ENCODE measurements at regions not wholly inside any gene's neighbourhood (a gene's known extent, or its start where the extent isn't known, plus 50 kb on each side); places are given as distances from the start of the nearest gene placed in this dataset.
A peak's percentile ranks its signal among the peaks of the same experiment; 100 is the strongest.
"Not testable (repeated sequence)": the region's sequence is repeated elsewhere in the genome, so short reads cannot be mapped to it uniquely, and the experiment has no call there.

DNA sequence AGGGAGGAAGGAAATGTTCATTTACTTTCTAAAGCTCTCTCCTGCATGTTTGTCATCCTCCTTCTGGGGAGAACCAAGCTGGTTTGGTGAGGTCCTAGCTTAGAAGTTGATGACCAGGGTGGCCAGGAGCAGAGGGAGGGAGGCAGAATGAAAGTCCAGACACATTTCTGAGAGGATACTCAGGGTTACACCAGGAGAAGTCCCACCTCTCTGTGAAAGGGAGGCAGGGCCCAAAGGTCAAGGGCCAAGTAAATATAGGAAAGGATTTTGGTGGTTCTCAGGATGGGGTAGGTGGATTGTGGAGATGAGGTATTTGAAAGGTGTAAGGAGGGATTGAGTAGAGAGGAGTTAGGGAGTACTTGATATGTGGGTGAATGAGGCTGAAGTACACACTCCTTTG lies 58.0 kb upstream of the FBXO11 start:
- DNase-seq (ENCODE audit: low spot score), result no peak

DNA sequence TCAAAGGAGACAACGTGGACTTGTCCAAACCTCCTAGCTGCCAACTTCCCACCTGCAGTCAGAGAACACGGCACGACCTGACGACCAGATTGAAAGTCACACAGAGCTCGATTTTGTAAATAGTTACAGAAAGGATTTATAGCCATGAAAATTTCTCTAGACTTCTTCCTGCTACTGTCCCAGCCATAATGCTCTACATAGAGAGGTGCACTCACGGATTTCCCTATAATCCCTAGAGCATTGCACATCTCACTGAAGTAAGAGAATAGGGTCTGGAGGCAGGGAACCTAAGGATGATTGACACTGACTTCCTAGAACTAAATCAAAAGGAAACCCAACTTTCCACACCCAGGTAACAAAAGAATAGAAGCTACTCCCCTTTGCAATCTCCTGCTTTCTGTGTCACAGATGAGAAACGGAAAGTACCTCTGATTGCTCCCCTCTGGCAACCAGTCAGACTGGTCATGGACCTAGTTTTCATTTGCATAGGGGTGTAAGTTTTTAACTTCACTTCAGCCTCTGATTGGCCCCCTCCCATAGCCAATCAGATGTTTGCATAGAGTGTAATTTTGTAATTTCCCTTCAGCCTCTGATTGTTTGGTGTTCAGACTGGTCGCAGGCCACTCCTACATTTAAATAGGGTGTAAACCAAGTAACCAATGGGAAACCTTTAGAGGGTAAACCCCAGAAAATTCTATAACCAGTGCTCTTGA lies 58.6 kb upstream of the FBXO11 start:
- no peak for DNase-seq (ENCODE audit: low spot score)

GRCh38 chr2:47976728-47977127 lies 70.4 kb upstream of the FBXO11 start:
- DNase-seq (ENCODE audit: low spot score), result not testable (repeated sequence)

GRCh38 chr2:47984041-47984440 lies 77.7 kb upstream of the FBXO11 start:
- no peak for DNase-seq (ENCODE audit: low spot score)

DNA sequence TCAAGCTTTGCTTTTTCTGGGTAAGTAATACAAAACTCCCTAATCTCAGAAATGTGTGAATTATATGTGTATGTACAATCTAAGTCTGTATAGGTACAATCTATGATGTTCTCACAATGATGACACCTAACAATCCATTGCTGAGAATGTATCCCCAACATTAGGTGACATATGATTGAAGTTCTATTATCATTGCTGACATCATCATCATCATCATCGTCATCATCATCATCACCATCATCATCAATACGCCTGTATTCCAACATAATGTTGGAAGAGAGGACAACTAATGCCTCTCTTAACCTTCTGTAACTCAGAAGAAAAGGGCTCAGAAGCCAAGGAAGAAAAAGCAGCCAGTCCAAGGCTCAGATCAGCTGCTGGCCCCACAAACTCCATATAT lies 84.2 kb upstream of the FBXO11 start:
- DNase-seq (ENCODE audit: low spot score), result no peak

GRCh38 chr2:47992671-47993070 lies 86.4 kb upstream of the FBXO11 start:
- DNase-seq (ENCODE audit: low spot score), result no peak

DNA sequence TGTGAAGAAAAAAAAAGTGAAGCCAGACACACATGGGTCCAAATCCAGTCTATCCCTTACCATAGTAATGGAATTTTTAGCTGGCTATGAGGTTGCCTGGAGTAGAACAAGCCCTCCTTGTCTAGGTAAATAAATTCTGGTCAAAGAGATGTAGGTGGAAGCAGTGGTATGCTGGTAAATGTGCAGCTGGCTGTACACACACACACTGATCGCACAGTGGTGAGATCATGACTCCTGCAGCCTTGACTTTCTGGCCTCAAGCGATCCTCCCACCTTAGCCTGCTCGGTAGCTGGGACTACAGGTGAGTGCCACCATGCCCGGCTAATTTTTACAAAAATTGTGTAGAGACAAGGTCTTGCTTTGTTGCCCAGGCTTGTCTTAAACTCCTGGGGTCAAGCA lies 90.5 kb upstream of the FBXO11 start:
- no peak for DNase-seq (ENCODE audit: low spot score)

- no peak for DNase-seq (ENCODE audit: low spot score)
These were observed 93.2 kb upstream of the FBXO11 start for GRCh38 chr2:47999512-47999911.

- no peak for DNase-seq (ENCODE audit: low spot score)
These were observed 95.2 kb upstream of the FBXO11 start for GRCh38 chr2:48001498-48001897.

- no peak for DNase-seq (ENCODE audit: low spot score)
These were observed 99.8 kb upstream of the FBXO11 start for GRCh38 chr2:48006094-48006493.

GRCh38 chr2:48007699-48008268 lies 101.5 kb upstream of the FBXO11 start:
- no peak for DNase-seq (ENCODE audit: low spot score)

GRCh38 chr2:48009256-48009655 lies 103.0 kb upstream of the FBXO11 start:
- no peak for DNase-seq (ENCODE audit: low spot score)

DNA sequence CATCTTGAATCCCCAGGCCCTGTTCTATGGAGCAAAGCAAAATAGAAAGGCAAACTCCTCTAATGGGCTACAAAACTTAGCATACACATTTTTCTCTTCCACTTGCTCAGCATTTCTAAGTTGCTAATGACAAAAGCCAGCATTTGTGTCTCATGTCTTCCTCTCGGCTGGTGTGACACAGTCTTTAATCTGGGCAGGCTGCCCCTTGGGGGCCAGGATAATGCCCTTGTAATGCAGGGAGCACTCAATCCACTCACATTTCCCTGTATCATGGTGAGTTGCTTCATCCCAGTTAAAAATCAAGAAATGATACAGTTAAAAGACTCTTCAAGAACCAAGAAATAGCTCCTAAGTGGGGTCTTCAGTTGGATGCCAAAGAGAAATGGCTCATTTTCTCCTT lies 109.1 kb upstream of the FBXO11 start:
- no peak for DNase-seq (ENCODE audit: low spot score)

DNA sequence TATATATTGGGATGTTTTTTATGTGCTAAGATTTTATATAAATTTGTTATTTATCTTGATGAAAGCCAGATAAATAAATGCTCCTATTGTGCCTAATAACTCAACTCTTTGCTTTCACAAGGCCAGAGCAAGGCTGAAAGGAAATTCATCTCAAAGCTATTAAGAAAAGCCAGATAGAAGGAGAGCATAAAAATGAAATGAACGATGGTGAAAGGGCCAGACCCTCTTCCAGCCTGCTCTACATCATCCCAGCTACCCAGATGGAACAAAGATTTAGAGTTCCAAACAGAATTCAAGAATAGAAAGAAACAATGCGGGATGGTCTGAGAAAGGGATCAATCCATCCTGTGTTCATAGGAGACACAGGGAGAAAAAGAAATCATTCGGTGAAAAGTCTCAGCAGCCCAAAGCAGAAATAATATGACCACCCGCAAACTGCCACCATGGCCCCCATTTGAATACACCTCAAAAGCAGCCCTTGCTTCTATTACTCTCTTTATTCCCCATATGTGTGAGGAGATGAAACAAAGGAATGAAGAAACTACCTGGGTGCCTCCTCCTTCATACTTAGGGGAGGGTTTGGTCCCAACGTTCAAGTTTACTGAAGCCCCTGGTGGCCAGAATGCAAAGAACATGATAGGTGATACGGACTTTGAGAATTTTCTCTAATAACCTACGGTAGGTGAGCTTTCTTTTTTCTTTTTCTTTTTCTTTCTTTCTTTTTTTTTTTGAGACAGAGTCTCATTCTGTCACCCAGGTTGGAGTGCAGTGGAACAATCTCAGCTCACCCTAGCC lies 110.1 kb upstream of the FBXO11 start:
- DNase-seq (ENCODE audit: low spot score), result peak; percentile 6

GRCh38 chr2:48017136-48017535 lies 110.8 kb upstream of the FBXO11 start:
- no peak for DNase-seq (ENCODE audit: low spot score)

- DNase-seq (ENCODE audit: low spot score), result no peak
These were observed 112.2 kb upstream of the FBXO11 start for GRCh38 chr2:48018480-48018879.

DNA sequence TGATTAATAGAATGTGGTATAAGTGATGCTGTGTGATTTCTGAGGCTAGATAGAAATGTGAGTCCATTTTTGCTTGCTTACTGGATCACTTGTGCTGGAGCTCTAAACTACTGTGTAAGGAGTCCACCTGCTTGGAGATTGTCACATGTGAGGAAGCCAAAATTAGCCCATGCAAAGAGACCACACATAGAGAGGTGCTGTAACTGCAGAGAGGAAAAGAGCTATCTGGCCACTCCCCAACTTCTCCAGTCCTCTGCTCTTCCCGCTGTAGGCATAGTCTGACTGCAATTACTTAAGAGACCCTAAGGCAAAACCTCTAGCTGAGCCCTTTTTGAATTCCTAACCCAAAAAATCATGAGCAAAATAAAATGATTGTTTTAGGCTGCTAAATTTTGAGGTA lies 120.6 kb upstream of the FBXO11 start:
- DNase-seq (ENCODE audit: low spot score), result no peak

GRCh38 chr2:48032765-48033164 lies 126.5 kb upstream of the FBXO11 start:
- DNase-seq (ENCODE audit: low spot score), result no peak

- no peak for DNase-seq (ENCODE audit: low spot score)
These were observed 128.0 kb upstream of the FBXO11 start for GRCh38 chr2:48034295-48034694.

DNA sequence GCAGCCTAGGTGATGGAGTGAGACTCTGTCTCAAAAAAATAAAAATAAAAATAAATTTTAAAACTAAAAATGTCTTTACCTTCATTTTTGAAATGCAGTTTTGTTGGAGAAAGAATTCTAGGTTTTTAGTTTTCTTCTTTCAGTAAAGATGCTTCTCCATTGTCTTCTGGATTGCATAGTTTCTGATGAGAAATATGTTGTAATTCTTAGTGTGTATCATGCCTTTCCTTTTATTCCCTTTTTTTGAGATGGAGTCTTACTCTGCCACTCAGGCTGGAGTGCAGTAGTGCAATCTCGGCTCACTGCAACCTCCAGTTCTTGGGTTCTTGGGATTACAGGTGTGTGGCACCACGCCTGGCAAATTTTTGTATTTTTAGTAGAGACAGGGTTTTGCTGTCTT lies 130.0 kb upstream of the FBXO11 start:
- DNase-seq (ENCODE audit: low spot score), result no peak

DNA sequence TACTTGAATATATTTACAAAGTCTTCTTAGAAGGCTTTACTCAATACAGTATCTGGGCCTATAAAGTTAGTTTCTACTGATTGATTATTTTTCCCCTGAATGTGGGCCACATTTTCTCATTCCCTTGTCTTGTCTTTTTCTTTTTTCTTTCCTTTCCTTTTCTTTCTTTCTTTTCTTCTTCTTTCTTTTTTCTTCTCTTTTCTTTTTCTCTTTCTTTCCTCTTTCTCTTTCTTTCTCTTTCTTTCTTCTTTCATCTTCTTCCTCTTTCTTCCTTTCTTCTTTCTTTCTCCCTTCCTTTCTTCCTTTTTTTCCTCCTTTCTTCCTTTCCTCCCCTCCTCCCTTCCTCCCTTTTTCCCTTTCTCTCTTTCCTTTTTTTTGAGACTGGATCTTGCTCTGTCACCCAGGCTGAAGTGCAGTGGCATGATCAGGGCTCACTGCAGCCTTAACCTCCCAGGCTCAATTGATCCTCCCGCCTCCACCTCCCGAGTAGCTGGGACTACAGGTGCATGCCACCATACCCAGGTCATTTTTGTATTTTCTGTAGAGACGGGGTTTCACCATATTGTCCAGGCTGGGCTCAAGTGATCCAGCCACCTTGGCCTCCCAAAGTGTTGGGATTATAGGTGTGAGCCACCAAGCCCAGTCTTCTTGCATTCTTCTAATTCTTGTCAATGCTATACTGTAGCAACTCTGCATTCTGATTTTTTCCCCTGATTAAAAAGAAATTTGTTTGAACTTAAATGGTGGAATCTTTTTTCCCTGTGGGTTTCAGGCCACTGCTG lies 133.1 kb upstream of the FBXO11 start:
- no peak for DNase-seq (ENCODE audit: low spot score)

GRCh38 chr2:48043131-48043700 lies 136.9 kb upstream of the FBXO11 start:
- DNase-seq (ENCODE audit: low spot score), result no peak

All from HuH-7 (cell line).